ENCODE measurements at regions not wholly inside any gene's neighbourhood (a gene's known extent, or its start where the extent isn't known, plus 50 kb on each side); places are given as distances from the start of the nearest gene placed in this dataset.

- TF ChIP-seq POLR2AphosphoS5 (IDR thresholded peaks at IDR 0.05) = no peak
- TF ChIP-seq POLR2A (IDR thresholded peaks at IDR 0.05) = no peak
- no peak for TF ChIP-seq CTCF (IDR thresholded peaks at IDR 0.05)
Measured at GRCh38 chr6:112752305-112752704, 405.2 kb downstream of the RFPL4B start.
